GM19324 (cell line): ENCODE measurements at regions not wholly inside any gene's neighbourhood (a gene's known extent, or its start where the extent isn't known, plus 50 kb on each side); places are given as distances from the start of the nearest gene placed in this dataset.
"Not testable (repeated sequence)": the region's sequence is repeated elsewhere in the genome, so short reads cannot be mapped to it uniquely, and the experiment has no call there.

ENCODE experiments used
- ATAC-seq: cut with Tn5 transposase; IDR thresholded peaks from one replicate; pipeline ENCODE4 v1.9.1; 2021; ENCODE audit warnings: mild to moderate bottlenecking, moderate library complexity; ENCODE audit not compliant: unreplicated experiment, low FRiP score

DNA sequence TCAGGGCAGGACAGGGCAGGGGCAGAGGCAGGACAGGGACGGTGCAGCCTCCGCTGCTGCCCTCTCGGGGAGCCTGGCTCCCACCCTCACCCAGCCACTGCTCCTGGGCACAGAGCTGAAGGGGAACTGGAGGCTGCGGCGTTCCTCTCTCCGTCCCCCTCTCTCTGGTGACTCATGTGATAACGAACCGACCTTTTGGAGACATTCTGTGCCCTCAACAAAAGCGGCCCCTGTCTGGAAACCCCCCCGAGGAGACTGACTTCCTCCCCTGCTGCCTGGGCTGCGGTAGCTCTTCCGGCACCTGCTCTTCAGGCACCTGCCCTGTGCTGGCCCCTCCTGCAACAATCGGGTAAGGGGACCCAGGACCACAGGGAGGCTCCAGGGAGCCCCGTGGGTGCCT lies 5419.6 kb upstream of the TPTE start:
- not testable (repeated sequence) for ATAC-seq

GRCh38 chr21:5103880-5104561 lies 5417.4 kb upstream of the TPTE start:
- not testable (repeated sequence) for ATAC-seq

- not testable (repeated sequence) for ATAC-seq
These were observed 5416.8 kb upstream of the TPTE start for GRCh38 chr21:5104562-5104928.

DNA sequence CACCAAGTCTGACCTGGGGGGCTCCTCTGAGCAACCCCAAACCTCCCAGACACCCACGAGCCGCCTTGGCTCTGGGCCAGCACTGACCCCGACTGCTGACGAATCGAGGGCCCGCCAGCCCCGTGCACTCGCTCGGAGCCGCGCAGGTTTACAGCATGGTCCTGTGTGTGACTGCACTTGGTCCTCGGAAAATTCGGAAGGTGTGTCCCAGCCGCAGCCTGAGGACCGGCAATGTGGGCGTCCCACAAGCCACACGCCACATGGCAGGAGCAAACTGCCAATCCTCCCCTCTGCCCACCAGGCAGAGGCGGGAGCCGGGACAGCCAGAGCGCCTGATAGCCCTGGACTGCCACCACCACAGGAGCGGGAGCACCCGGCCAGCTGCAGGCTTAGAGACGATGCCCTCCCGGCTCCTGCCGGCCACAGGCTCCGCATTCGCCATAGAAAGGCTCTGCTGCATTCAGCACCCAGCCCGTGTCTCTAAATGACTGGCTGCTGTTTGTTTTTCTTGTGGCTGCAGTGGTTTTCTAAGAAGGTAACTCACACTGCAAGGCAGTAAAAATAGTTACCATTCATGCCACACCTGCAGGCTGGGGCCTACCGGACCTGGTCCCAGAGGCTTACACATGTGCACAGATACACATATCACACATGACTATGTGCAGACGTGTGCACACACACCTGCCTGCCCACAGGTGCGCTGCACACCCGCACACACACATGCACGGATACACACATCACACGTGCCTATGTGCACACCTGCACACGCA lies 5415.3 kb upstream of the TPTE start:
- ATAC-seq = peak; percentile 53

- not testable (repeated sequence) for ATAC-seq
These were observed 5414.5 kb upstream of the TPTE start for GRCh38 chr21:5106767-5107464.

GRCh38 chr21:5107637-5108036 lies 5413.7 kb upstream of the TPTE start:
- not testable (repeated sequence) for ATAC-seq

DNA sequence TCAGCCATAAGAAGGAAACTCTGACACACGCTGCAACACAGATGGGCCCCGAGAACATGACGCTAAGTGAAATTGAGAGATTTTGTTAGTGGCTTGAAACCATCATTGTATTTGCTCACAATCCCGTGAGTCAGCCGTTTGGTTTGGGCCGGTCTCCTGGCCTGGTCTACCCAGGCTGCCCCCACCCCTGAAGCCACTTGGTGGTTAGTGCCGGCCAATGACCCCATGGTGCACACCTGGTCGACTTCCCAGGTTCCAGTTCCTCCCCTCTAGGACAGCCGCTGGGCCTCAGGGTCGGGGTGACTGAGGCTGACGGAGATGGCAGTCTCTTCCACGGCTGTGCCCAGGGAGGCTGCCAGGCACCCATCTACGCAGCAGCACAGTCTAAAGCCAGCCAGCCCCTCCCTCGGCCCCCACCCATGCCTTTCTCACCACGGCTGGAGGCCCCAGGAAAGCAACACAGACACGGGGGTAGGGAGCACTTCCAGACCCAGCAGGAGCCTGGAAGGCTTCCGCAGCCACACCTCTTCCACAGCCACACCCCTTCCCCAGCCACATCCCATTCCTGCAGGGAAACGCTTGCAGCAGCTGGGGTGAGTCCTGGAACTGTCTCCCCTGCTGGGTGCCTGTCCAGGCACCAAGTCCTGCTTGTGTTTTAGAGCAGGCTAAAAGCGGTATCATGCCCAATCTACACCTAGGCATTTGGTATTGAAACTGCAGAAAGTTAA lies 5413.2 kb upstream of the TPTE start:
- not testable (repeated sequence) for ATAC-seq

DNA sequence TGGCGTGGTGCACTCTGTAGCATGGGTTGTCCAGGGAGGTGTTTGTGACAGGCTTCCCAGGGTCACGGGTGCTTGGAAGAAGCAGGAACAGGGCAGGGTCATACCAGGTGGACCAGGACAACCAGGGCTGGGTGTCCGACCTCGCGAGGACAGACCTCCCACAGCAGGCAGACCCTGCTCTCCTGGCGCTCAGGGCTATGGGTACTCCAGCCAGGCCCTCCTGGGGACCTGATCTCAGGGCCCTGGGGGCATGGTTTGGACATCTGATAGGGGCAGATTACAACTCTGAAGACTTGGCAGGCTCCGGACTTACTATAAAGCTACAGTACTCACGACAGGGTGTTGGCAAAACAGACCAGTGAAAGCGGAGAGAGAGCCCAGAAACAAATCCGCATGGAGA lies 5410.2 kb upstream of the TPTE start:
- ATAC-seq = not testable (repeated sequence)

GRCh38 chr21:5113092-5113491 lies 5408.3 kb upstream of the TPTE start:
- not testable (repeated sequence) for ATAC-seq

- ATAC-seq = not testable (repeated sequence)
These were observed 5406.9 kb upstream of the TPTE start for GRCh38 chr21:5114468-5114867.

GRCh38 chr21:5114893-5115645 lies 5406.3 kb upstream of the TPTE start:
- not testable (repeated sequence) for ATAC-seq

DNA sequence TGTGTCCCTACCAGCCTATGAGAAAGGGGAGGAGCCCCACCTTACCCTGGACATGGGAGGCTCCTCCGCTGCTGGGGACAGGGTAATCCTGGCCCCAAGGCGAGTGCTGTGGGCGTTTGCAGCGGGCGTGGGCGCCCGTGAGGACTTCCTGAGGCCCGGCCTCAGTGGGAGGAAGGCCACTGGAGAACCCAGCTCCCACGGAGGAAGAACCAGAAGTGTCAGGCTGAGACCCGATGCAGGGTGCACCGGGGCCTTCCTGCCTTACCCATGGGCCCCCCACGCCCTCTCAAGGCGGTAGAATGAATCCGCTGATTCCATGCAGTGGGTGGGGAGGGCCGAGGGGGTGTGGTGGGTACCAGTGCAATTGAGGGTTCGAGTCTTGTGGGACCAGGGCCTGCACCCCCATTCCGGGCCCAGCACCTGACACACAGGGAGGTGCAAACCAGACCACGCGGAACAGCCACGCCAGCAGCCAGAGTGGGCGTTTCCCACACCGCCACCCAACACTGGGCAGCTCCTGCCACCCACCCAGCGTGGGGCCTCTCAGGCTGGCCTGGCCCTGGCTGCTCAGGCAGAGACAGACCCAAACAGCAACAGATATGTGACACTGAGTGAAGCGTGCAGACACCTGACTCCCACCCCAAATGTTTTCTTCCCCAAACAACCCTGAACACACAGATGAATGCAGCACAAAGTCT lies 5405.6 kb upstream of the TPTE start:
- not testable (repeated sequence) for ATAC-seq

- ATAC-seq = not testable (repeated sequence)
These were observed 5404.8 kb upstream of the TPTE start for GRCh38 chr21:5116344-5117123.

DNA sequence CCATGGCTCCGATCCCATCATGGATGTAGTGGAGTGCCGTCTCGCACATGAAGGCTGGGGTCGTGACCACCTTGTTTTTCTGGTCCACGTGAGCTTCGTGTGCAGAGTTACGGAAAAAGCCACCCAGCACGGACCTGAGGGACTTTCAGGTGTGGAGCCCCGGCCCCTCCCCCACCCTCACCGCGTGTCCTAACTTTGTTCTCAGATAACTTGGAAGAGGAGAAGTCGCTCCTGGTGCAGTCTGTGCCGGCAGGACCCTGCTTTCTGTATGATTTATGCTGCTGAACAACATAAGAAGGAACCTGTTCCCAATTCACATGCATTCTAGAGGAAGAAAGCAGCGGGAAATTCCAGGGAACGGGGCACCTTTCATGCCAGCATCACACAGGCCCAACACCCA lies 5404.2 kb upstream of the TPTE start:
- not testable (repeated sequence) for ATAC-seq

DNA sequence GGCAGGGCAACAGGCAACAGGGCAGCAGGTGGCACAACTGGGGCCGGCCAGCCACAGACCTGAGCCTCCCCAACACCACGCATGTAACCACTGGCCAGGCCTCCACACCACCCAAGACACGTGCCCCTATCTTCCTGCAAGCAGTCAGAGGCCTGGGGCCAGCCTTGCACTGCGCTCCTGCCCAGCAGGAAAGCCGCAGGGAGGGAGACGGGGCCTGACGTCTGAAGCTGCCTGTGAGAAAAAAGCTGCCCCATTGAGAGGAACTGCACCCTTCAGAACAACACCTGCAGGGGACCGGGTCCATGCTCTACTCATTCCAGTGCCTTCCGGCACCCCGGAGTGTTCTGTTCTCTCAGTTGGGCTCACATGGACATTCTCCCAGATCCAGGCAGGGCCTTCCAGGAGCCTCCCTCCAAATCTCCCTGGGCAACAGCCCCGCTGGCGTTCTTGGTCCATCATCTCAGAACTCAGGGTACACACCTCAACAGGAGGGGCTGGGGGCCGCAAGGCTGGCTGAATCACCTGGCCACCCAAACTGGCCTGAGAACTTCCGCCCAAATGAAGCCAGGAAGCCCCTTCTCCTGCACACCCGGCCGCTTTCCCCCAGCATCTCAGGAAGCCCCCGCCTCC lies 5403.6 kb upstream of the TPTE start:
- ATAC-seq = not testable (repeated sequence)

DNA sequence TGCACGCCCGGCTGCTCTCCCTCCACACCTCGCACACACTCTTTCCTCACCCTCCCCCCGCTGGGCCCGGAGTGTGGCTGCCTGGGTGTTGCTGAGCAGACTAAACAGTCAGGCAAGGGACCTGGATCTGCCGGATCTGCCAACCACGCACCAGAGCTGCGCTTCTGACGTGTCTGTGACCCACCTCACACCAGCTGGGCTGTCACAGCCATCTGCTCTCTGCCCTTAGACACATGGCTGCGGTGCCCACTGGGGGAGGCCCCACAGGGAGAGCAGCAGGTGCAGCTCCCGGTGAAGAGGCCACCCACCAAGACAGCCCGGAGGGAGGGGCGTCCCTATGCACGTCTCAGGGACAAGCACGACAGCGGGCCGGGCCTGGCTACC lies 5403.1 kb upstream of the TPTE start:
- ATAC-seq = peak; percentile 39

DNA sequence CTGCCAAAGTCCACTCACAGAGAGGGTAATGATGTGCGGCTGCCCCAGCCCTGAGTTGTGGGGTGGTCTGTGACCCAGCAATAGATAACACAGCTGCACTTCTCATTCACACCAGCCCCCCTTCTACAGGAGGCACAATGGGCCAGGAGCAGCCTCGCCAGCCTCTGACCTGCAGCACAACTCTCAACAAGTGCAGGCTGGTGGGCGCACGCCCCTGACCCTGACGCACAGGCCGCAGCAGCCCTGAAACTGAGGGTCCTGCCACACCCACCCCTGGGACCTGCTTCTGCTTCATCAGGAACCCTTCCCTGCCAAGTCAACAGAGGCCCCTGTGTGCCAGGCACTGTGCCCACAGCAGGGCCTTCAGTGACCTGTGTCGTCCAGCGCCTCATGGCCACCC lies 5402.2 kb upstream of the TPTE start:
- ATAC-seq = not testable (repeated sequence)

GRCh38 chr21:5121399-5121798 lies 5400.0 kb upstream of the TPTE start:
- not testable (repeated sequence) for ATAC-seq
